A549 (cell line): ENCODE measurements at regions not wholly inside any gene's neighbourhood (a gene's known extent, or its start where the extent isn't known, plus 50 kb on each side); places are given as distances from the start of the nearest gene placed in this dataset.

Source experiments
- BHLHE40 ChIP-seq: IDR thresholded peaks from 2 replicates; pipeline ENCODE4 v1.6.1; 2012; ENCODE audit warnings: low read depth, low read length, inconsistent platforms
- CTCF ChIP-seq: fragments of >200 bp; sonication (Bioruptor Twin); formaldehyde crosslinking; IDR thresholded peaks from 3 replicates; pipeline ENCODE4 v1.5.1; 2016
- MAX ChIP-seq: IDR thresholded peaks from 2 replicates; pipeline ENCODE4 v1.6.1; 2012
- POLR2A ChIP-seq: IDR thresholded peaks from 2 replicates; pipeline ENCODE4 v1.6.1; 2012; ENCODE audit warnings: mild to moderate bottlenecking, low read length

GRCh38 chr12:69019082-69019481 lies 86.1 kb upstream of the CPM start:
- no peak for TF ChIP-seq CTCF
- TF ChIP-seq BHLHE40, result no peak
- no peak for TF ChIP-seq MAX
- TF ChIP-seq POLR2A, result no peak
